Activated CD4-positive, CD25-positive, alpha-beta regulatory T cell treated with anti-CD3 and anti-CD28 coated beads, Interleukin-2, amount 50 U/mL, for 24 hours (primary cell): ENCODE measurements at regions not wholly inside any gene's neighbourhood (a gene's known extent, or its start where the extent isn't known, plus 50 kb on each side); places are given as distances from the start of the nearest gene placed in this dataset.
"Not testable (repeated sequence)": the region's sequence is repeated elsewhere in the genome, so short reads cannot be mapped to it uniquely, and the experiment has no call there.

Experiments used
- ATAC-seq, 2 donors: fragments of 150-1000 bp; cut with Tn5 transposase; one replicate each; pipeline ENCODE4 v1.10.0; 2021; ENCODE audit warnings: mild to moderate bottlenecking in 1 of 2, moderate library complexity in 1 of 2

DNA sequence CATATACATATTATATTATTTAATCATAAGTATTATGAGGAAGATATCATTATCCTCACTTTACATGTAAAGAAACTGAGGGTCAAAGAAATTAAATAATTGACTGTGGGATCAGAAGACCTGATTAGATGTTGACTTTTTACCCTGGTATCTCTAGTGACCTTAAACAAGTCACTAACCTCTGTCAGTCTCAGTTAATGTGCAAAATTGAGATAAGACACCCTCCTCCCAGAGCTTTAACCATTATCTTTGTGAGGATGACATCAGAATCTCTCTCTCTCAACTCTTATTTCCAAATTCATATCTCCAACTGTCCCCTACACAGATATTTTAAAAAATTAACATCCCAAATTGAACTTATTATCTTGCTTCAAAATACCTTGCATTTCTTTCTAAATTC is 177.8 kb downstream of the KLHL28 start:
- no peak for ATAC-seq

DNA sequence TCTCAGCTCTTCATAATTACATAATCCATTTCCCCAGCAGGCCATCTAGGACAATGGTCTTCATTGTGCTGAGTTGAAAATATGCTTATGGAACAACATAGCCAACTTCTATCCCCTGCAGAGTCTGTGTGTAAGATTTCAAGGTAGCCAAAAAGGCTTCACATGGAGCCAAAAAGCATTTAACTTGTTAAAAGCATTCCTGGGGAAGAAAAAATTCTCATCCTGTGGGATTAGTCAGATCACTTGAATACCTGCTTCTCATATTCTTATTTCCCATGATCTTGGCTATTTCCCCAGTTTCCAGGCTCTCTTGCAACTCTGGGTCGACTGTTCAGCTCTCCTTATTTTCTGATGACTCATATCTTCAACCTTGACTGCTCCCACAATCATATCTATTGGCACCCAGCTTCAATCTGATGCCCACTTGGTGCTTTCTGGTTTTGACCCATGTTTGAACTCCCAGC is 178.9 kb downstream of the KLHL28 start:
- no peak for ATAC-seq

DNA sequence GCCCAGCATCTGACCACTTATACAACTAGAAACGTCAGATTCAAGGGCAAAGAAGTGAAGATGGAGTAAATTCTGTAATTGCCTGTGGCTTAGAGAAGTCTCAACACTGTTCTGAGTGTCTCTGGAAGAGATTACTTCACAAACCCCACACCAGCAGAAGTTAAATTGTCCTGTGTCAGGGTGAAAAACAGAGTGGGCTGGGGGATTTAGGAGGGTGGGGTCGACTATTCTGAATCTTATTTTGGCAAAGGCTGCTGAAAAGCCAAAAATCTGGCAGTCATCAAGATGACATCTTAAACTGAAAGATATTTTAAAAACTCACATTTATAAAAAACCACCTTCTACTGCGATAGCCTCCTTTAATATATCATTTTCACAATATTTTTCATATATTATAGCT is 180.8 kb downstream of the KLHL28 start:
- ATAC-seq = no peak

DNA sequence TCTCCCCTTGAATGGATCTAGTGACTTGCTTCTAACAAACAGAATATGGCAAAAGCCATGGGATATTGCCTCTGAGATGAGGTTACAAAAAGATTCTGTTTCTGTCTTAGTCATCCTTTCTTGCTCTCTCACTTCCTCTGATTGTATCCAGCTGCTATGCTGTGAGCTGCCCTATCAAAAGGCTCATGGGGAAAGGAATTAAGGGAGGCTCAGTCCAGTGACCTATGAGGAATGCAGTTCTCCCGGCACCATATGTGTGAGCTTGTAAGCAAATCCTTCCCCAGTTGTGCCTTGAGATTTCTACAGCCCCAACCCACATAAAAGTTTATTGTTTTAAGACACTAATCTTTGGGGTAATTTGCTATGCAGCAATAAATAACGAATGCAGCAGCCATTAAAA is 183.1 kb downstream of the KLHL28 start:
- no peak for ATAC-seq

DNA sequence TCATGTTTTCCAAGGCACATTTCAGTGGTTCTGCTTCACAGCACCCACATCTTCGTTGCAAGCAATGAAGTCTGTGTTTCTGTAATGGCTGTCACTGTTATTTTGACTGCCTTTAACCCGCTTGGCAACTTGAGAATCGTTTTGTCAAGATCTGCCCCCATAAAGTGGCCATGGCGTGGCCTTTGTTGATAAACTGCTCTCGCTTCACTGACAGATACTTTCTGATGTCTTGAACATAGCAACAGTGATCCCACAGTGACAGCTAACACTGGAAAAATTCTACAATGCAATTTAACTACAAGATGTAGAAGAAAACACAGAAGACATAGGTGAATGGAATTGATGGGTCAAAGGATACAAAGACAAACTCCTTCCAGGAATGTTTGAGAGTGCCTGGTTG is 184.2 kb downstream of the KLHL28 start:
- no peak for ATAC-seq

DNA sequence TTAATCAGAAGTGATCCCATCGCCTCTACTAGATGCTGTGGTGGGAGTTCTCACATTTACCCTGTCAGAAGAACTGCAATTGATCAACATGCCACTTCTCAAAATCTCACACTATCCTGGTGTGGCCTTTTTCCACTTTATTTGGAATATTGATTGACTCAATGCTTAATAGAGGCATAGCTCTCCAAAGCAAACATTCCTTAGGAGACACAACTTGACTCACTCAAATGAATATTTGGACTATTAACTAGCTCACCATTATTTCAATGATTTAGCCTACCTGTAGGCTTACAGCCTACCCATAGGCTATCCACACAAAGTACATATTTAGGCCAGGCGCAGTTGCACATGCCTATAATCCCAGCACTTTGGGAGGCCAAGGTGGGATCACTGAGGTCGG is 186.5 kb downstream of the KLHL28 start:
- ATAC-seq = no peak

DNA sequence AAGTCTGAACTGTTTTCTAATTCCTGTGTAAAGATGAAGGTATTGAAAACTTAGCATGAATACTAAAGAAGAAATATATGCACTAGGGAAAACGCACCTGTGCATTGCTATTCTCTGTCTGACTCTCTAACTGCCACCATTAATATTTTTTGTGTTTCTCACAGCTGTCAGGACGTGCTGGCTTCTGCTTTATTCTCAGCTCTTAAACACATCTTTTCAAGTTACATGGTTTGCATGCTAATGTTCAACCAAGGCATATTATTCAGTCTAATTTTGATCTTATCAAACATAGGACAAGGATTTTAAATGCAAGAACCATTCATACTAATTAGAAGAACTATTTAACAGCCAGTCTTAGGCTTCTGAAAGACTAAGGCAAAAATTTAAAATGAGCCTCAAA is 187.4 kb downstream of the KLHL28 start:
- no peak for ATAC-seq

DNA sequence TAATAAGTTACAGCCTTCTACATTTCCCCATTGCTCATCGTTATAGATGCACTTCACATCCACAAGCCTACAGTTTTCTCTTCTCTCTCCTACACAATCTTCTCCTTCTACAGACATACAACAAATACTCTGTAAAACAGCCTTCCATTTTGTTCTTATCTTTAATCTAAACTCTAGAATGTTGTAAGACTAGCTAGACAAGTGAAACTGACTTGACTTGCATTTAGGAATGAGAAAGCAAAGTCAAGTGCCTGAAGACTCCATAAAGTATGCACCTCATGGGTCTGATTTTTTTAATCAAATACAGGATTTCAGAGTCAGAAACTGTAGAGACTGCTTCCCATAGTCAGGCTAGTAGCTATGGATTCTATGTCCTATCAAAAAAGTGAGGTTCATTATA is 190.3 kb downstream of the KLHL28 start:
- ATAC-seq = no peak

DNA sequence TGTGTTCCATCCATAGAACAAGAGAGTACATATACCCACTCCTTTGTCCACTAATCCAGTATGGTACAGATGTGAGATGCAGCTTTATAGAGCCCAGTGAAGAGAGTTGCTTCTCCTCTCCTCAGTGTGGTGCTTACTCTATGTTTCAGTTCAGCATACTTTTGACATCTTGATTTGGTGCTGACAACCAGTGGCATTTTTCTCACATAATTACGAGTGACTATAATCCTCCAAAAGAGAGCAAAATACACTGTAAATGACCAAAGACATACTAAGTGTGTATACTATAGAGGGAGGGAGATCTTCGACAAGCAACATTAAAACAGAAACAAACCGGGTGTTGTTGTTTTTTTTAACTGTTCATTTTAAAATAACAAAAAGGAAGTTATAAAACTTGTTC is 191.5 kb downstream of the KLHL28 start:
- no peak for ATAC-seq

DNA sequence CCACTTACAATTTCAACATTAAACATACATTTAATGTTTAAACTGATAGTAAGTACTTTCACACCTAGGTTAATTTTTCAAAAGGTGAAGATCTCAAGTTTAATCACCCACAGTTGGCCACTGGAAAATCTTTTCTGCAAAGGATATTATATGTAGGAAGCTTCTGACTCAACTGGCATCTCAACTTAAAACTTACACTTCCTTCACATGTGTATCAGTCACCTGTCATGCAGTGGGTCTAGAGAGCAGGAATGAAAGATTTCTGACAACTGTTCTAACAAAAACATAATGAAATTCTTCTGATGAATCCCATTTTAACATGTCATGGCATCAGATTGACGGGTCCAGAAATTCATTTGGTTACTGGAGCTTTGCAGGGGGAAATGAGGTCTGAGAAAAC is 192.8 kb downstream of the KLHL28 start:
- no peak for ATAC-seq

DNA sequence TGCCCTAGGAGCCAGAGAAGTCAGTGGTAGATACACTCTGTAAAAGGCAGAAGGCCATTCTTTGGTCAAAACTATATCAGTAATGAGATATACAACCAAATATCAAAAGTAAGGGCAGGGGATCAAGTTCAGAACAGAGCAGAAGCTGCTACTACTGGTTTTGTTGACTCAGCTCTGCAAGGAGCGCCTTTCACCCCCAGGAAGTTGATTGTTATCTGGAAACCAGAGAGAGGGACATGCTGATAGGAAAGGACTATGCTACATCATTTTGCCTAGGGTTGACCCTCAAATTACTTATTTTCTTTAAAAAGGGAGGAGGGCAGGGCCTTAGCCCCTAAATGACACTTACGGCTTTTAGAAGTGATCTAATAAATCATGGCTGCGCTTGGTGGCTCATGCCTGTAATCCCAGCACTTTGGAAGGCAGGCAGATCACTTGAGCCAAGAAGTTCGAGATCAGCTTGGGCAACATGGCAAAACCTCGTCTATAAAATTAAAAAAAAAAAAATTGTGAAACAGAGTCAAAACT is 194.0 kb downstream of the KLHL28 start:
- ATAC-seq = no peak

DNA sequence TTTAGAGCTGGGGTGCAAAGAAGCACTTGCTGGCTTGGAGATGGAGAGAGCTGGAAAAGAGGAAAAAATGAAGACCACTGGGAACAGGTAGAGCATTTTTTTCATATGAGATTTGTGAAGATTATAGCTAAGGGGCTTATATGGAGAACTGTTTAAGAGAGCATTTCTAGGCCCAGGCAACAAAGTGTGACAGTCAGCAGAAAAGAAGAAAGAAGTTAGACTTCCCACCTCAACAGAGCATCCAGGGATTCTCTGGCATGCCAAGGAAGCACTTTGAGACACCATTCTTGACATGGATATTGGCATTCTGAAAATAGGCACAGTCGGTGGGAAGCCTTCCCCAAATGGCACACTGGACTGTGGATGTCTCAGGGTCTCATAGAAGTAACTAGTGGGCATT is 195.5 kb downstream of the KLHL28 start:
- ATAC-seq = no peak

DNA sequence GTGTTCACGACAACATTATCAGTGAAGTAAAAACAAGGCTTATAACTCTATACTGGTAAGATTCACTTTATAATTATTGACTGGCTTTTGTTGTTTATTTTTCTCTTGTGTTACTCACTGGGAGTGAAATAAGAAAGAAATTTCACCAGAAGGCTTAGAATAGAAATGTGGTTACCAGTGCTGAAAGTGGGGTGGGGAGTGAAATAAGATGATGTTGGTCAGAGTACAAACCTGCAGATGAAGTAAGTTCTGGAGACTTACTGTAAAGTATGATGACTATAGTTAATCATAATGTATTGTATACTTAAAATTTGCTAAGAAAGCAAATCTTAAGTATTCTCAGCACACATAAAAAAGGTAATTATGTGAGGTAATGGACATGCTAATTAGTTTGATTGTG is 198.4 kb downstream of the KLHL28 start:
- no peak for ATAC-seq

DNA sequence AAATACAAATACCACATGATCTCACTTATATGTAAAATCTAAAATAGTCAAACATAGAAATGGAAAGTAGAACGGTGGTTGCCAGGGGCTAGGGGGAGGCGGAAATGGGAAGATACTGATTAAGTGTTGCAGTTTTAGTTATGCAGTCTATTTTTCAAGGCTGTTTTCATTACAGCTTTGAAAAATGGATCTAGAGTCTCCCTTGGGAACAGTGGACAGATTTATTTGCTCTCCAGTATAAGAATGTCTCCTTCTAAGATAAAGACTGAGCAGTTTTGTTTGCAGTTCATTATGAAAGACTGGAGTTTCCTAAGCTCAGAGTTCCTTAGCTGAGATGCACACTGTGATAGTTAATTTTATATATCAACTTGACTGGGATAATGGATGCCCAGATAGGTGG is 202.5 kb downstream of the KLHL28 start:
- ATAC-seq = no peak

DNA sequence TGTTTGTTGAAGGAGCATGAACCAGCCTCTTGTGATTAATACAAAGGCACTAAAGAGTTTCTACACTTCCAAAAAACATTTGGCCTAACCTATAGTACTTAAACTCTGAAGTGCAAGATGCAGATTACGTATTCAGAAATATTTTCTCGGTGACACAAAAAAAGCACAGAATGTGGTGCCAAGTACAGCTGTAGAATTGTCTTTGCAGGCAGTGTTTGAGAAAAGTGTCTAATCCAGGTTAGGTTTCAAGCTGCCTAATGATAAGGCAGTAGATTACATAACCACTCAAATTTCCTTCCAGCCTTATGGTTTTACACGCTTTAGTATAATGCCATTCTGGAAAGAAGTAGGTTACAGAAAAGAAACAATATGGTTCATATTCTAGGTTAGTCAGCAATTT is 205.2 kb downstream of the KLHL28 start:
- ATAC-seq = no peak

DNA sequence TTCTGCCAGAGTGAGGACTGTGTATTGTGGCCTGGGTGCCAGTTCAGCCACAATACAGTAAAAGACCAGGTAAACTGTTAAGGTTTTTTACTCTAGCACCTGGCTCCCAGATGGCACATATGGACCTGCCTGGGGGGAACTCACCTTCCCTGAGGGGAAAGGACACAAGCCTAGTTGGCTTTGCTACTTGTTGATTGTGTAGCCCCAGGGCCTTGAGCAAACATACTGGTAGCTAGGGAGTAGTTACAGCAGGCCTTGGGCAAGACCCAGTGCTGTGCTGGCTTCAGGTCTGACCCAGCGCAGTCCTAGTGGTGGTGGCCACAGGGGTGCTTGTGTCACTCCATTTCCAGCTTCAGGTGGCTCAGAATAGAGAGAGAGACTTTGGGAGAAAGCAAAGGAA is 216.4 kb downstream of the KLHL28 start:
- no peak for ATAC-seq

DNA sequence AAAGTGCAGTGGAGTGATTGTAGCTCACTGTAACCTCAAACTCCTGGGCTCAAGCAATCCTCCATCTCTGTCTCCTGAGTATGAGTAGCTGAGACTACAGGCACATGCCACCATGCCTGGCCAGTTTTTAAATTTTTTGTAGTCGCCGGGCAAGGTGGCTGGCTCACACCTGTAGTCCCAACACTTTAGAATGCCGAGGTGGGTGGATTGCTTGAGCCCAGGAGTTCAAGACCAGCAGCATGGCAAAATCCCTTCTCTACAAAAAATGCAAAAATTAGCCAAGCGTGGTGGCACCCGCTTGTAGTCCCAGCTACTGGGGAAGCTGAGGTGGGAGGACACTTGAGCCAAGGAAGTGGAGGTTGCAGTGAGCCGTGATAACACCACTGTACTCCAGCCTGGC is 219.5 kb downstream of the KLHL28 start:
- no peak for ATAC-seq

DNA sequence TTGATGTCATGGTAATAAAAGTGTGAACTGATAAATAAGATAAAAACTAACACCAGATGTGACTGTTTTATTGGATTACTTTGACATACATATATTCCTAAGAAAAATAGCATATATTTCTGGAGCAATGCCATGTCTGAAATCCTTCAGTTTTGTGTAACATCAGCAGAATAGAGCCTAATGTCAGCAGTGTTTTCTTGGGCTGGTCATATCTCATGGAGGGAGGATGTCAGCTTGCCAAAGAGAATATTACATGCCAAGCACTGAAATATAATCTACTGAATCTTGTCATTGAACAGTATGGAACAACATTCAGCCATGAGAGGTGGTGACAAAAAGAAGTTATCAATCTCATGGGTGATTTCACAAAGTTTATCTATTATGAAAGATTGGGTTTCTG is 220.3 kb downstream of the KLHL28 start:
- no peak for ATAC-seq

DNA sequence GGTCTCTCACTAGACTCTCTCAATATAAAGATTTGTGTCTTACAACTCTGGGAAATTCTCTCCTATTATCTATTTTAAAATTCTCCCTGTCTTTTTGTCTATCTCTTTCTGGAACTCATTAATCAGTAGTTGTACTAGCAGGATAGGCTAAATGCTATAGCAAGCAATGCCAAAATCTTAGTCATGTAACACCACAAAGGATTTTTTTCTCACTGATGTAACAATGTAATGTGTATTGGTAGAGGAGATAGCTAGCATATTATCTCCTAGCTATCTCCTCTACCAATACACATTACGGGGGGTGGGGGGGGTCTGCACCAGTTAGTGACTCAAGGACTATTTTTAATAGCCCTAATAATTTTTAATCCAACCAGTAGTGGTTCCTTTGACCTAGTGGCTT is 225.4 kb downstream of the KLHL28 start:
- ATAC-seq = no peak

DNA sequence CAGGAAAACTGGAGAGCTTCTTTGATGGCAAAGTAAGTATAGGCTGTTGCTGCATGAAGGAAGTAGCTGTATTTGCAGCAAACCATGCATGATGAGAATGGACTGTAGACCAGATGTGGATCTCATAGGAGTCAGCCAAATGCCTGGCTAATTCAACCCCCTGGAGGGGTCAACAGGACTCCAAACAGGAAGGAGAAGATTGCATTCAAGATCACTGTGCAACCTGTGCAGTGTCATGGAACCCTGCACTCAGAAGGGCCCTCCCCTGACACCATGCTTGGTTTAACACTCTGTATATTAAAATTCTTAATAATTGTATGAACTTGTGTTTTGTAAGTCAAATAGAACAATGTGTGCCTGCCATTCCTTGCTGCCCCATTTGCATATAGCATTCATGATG is 225.1 kb upstream of the FSCB start:
- ATAC-seq = no peak

DNA sequence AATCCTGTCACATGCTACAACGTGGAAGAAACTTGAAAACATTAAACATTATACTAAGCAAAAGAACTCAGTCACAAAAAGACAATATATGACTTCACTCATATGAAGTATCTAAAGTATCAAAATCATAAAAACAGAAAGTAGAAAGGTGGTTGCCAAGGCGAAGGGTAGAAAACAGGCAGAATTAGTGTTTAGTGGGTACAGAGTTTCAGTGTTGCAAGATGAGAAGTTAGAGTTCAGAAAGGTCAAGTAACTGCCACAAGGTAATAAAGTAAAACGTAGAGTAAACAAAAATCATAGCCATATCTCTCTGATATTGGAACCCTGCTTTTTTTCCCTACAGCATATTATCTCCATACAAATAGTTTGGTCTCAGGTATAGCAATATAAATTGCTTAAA is 223.8 kb upstream of the FSCB start:
- ATAC-seq = no peak

DNA sequence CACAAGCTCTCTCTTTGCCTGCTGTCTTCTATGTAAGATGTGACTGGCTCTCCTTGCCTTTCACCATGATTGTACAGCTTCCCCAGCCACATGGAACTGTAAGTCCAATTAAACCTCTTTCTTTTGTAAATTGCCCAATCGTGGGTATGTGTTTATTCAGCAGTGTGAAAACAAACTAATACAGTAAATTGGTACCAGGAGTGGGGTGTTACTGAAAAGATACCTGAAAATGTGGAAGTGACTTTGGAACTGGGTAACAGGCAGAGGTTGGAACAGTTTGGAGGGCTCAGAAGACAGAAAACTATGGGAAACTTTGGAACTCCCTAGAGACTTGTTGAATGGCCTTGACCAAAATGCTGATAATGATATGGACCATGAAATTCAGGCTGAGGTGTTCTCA is 214.3 kb upstream of the FSCB start:
- not testable (repeated sequence) for ATAC-seq

DNA sequence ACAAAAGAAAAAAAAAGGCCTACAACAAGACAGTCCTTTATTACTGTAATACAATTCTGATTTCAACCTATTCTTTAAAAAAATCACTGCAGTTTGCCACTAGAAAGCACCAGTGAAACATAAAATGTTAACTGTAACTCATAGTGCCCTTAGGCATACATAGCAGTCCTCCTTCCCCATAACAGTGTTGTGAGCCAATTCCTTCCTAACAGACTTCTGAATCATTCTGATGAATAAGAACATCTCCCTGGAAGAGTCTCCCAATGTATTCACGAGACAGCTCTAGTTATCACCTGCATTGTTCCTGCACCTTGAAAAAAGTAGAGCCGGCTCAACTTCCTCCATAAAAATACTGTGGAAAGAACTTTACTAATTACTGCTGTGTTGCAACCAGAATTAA is 213.6 kb upstream of the FSCB start:
- ATAC-seq = no peak

DNA sequence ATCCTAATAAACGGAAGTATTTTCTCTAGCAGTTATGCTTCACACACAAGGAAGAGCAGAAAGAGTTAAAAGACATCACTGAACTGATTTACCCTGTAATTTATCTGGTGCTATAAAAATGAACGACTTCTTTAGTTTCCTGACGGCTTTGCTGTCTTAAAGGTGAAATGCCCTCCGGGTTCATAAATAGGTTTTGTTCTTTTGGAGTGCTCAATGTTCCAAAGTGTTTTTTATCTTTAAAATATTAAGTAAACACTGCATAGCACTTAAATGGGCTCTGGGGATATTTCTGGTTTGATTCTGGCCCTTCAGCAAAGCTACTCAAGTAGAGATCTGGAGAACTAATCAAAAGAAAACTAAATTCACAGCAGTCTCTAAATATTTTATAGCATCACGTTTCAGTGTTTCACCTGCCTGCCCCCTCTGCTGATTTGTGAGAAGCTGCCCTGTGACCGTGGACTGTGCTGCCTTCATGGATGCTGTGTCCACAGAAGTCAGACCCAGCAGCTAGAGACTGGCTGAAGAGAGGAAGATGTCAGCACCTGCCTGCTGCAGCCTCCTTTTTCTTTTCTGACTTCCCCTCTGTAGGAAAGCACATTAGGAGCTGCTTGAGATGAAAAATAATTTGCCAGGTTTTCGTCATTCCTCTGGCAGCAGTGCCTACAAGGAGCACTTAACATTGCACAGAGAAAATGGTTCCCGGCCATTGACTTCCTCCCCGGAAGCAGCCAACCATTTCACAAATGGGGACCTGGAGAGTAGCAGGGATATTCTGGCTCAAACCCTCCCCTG is 205.1 kb upstream of the FSCB start:
- ATAC-seq = no peak
